ENCODE measurements at regions not wholly inside any gene's neighbourhood (a gene's known extent, or its start where the extent isn't known, plus 50 kb on each side); places are given as distances from the start of the nearest gene placed in this dataset.

GRCh38 chr13:109595471-109595870, 190.9 kb downstream of the IRS2 start:
- DNase-seq (ENCODE audit: low spot score), result no peak

DNA sequence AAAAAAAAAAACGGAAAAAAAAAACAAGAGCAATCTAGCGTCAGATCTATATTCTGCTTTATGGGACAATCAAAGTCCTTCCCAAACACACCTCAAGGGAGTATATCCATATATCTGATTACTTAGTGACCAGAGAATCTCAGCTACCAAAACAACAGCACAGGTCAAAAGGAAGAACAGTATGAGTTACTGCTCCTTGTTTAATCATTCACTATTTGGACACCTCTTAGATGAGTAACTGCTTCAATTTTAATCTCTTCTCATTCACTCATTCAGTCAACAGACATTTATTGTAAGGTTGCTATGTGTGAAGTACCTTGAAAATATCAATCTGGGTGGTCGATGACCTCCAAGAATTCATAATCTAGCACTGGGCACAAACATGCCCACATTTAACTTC, 193.2 kb downstream of the IRS2 start:
- no peak for DNase-seq (ENCODE audit: low spot score)

GRCh38 chr13:109592770-109593169, 193.6 kb downstream of the IRS2 start:
- no peak for DNase-seq (ENCODE audit: low spot score)

GRCh38 chr13:109587689-109588088, 198.7 kb downstream of the IRS2 start:
- no peak for DNase-seq (ENCODE audit: low spot score)

DNA sequence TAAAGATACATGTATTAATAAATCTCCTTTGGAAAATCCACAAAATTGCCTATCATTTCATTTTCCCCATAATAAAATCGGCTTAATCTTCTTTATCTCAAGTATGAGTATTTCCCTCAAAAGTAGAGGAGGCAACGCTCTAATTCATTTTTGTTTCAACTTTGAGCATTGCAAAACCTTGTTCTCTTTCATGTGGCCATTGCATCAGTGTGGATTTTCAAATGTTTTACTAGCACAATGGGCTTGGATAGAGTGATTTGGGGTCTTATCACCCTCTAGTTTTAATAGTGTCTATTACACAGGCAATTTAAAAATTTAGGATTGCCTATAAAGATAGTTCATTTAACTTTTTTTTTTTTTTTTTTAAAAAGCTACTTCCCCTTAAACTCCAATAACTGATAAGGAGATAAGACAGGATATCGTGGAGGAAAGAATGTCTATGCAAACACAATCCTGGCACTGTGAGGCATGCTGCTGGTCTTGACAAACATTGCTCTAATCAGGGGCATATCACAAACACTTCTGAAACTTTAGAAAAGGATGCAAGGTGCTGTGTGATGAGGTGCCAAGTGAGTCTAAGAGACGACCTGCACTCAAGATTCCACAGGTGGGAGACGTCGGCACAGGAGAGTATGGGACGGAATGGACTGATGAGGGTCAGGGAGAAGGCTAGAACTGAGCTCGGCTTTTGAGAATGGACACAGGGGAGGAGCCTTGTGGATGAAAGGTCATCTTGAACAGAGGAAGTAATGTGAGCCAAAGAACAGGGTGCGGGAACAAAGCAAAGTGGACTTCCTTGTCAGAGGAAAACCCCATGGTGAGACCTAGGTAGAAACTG, 199.7 kb downstream of the IRS2 start:
- no peak for DNase-seq (ENCODE audit: low spot score)

DNA sequence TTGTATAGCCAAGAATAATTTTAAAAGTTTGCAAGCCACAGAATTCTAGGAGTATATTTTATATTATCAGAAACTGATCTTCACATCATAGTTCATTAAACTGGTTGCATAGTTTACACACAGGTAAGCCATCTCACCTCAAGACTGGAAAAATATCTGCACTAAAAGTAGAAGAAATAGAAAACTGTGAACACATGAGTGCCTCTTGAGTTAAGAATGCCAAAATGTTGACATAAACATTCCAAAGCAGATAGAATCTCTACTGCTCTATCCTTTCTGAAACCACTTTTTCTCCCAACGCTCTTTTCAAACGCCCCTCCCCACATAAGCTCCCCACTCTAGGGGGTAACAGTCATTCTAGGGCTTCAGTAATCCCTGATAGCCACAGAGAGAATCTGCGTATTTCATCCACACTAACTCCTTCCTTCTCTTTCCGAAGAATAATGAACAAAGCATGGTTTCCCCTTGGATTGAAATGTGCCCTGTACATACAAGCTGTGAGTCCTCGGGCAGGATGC, 201.5 kb downstream of the IRS2 start:
- no peak for DNase-seq (ENCODE audit: low spot score)

DNA sequence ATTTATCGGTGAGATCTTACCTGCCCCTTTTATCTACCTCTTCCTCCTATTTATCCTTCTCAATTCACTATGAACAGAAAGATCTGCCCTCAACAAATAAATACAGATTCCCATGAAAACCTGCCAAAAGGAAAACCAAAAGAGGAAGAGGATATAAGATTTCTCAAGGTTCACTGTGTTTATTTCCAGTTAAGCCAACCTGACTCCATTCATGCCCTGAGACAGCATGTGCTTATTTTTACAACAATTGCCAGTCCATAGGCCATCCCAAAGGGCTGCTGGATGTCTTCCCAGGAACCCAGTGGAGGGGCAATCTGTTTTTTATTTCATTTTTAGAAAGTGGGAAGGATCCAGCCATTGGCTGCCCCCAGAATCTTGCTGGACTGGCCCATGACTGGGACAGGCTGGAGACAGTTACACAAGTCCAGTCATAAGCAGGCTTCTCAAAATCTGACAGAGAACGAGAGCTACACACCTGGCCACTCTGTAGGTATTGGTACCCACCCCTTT, 209.1 kb downstream of the IRS2 start:
- DNase-seq (ENCODE audit: low spot score), result no peak

DNA sequence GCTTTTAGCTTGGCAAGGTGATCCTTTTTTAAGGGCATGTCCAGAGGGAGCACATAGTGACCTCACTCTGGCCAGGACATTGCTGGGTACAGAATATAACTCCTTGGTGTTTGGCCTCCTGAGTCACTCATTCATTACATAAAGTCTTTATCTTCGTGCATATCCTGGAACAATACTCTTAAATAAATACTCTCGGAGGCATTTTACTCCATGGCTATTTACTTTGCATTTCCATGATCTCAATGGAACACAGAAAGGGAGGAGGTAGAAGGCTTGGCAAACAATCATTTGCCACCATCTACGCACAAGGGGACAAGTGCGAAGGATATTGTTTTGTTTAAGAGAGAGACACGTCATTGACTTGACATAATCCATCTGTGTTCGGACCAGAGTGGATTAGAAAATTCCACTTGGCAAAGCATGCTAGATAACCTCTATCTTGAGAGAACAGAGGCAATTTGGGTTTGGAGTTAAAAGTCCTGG, 210.0 kb downstream of the IRS2 start:
- DNase-seq (ENCODE audit: low spot score), result no peak

DNA sequence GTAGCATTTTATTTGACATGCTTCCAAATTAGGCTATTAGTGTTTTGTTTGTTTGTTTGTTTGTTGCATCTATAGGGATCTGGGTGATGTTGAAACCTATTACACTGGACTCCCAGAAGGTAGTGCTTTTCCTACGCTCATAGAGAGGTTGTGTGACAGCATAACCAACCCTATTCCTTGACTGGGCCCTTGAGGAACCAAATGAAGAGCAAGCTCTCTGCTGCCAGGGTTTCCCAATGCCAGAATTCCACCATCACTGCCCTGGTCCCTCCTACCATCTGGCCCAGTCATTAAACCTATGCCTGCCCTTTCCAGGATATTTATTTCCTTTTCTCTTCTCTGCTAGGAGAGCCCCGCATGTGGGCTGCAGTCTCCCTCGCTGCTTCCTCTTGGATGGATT, 210.6 kb downstream of the IRS2 start:
- DNase-seq (ENCODE audit: low spot score), result no peak

DNA sequence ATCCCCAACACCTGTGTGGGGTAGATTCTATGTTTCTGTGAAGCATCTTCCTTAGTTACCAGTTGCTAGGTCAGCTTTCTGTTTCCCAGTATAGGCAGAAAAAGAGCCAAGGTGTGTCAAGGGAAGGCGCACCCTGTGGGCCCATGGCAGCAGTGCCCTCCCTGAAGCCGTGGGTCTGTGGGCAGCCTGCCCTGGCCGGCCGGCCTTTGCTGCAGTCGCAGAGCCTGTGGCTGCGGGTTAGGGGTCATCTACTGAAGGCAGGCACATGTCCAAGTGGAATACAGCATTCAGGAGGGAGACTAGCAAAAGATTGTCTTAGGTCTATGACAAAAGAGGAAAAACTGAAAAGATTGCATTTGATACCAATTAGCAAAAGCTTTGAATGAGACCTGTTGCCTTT, 214.0 kb downstream of the IRS2 start:
- no peak for DNase-seq (ENCODE audit: low spot score)

DNA sequence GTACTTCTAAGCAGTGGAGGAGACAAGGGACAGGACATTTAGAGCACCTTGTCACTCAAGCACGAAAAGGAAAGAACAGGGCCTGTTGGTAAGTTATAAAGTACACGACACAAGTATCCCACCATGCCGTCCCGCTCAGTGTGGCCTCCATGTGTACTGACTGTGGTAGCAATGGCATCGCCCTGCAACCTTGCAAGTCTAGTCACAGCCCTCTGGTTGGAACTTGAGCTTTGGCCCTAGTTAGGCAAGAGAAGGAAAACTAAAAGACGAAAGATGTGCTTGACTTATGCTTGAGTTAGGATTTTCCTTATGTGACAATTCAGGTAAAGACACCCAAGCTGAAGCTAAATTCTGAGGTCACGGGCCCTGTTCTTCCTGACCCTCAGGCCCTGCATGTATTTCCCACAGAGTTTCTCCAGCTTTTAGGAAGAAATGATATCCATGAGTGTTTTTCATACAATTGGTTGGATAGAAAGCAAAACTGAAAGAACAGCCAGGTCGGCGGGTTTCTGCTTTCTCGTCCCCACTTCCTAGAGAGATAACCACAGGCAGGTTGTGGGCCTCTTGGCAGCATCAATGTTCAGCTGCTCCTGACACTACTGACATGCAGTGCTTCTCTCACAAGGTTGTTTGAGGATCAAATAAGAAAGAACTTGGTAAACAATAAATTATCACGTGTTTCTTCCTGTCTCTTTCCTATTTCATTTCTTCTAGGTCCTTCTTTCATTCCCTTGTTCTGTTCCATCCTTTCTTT, 216.2 kb downstream of the IRS2 start:
- DNase-seq (ENCODE audit: low spot score), result no peak

- no peak for DNase-seq (ENCODE audit: low spot score)
Measured at GRCh38 chr13:109568339-109568818, 218.0 kb downstream of the IRS2 start.

GRCh38 chr13:109567315-109567714, 219.1 kb downstream of the IRS2 start:
- DNase-seq (ENCODE audit: low spot score), result no peak

DNA sequence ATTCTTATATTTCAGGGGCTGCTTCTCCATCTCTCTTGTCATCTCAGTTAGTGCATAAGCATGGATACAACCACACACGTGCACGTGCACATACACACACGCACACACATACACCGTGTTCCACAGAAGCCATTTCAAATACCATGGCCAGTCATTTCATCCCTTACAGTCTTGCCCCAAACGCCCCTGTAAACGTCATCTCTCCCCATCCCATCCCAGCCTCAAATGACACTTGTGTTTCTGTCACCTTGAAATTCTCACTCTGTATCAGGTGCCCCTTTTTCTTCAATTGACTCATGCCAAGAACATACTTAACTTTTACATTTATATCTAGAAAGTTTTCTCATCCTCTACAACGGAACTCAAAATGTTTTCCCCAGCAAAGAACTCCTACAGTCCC, 220.5 kb downstream of the IRS2 start:
- no peak for DNase-seq (ENCODE audit: low spot score)

GRCh38 chr13:109548374-109548773, 238.0 kb downstream of the IRS2 start:
- DNase-seq (ENCODE audit: low spot score), result no peak

DNA sequence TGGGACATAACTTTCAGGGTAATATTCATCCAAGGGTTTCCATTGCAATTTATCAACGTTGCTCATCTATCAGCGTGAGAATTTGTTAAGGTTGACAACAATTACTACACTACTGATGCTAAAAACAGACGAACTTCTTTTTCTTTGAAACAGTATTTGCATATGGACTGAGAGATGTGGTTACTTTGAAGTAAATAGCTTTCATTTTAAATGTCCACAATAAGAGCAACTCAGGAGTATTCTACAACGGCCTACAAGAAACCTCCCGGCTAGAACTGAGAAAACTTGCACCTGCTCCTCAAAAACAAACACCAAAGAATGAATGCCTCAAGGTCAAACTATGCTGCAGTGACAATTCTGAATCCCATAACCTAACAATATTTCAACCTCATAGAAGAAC, 238.4 kb downstream of the IRS2 start:
- no peak for DNase-seq (ENCODE audit: low spot score)

- no peak for DNase-seq (ENCODE audit: low spot score)
Measured at GRCh38 chr13:109545931-109546330, 240.5 kb downstream of the IRS2 start.

DNA sequence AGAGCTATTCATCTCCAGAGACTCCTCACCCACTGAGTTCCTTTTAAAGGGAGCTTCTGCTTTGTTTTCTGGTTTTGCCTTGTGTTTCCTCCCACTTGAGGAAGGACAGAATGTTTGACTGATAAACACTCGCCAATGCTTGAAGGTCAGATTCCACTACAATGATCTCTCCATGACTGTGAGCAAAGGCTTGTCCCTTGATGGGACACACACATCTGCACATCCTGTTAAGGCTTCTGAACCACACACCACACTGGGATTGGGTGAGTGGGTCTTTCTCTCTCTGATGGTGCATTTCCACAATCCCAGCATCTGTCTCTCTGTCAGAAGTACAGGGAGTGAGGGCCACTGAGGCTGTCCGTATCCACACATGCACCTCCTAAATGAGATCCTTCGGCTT, 245.3 kb downstream of the IRS2 start:
- DNase-seq (ENCODE audit: low spot score), result no peak

GRCh38 chr13:109537584-109537983, 248.8 kb downstream of the IRS2 start:
- no peak for DNase-seq (ENCODE audit: low spot score)

- DNase-seq (ENCODE audit: low spot score), result no peak
Measured at GRCh38 chr13:109533350-109533749, 253.0 kb downstream of the IRS2 start.

GRCh38 chr13:109529964-109530363, 256.4 kb downstream of the IRS2 start:
- DNase-seq (ENCODE audit: low spot score), result no peak

DNA sequence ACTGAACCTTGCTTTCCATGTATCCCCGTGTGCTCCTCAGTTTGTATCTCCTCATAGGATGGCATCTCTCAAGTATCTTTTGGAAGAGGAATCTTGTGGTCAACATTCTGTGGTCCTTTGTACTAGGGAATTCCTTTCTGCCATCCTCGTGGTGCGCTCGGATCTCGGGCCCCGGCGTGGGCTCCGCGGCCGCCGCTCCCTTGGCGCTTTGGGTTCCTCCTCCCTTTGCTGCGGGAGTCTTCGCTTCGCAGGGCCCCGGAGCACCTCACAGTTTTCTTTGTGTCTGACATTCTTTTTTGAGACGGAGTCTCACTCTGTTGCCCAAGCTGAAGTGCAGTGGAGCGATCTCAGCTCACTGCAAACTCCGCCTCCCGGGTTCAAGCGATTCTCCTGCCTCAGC, 264.7 kb downstream of the IRS2 start:
- DNase-seq (ENCODE audit: low spot score), result no peak

- DNase-seq (ENCODE audit: low spot score), result peak; percentile 16
Measured at GRCh38 chr13:109517517-109517916, 268.9 kb downstream of the IRS2 start.
